IMR-90 (cell line): ENCODE measurements at regions not wholly inside any gene's neighbourhood (a gene's known extent, or its start where the extent isn't known, plus 50 kb on each side); places are given as distances from the start of the nearest gene placed in this dataset.

Experiments
- ATAC-seq: fragments of 200-7000 bp; cut with Tn5 transposase; 2 replicates; pipeline ENCODE4 v1.9.1; 2020; ENCODE audit warnings: low read depth, mild to moderate bottlenecking, moderate library complexity
- BruUV-seq: library from RNA; stranded (reverse); fragments of 400-500 nt; replicated peaks from 2 replicates; lab custom pipeline; 2021; lab: Mats Ljungman, UMichigan
- CTCF ChIA-PET: fragments of 300-600 bp; formaldehyde crosslinking; extraction: SDS; loops from one replicate; lab custom pipeline; 2021; ENCODE audit warnings: antibody characterized with exemption; lab: Yijun Ruan, JAX
- POLR2A ChIA-PET: fragments of 300-600 bp; sonication (Branson Sonifier 250); formaldehyde crosslinking; loops from one replicate; lab custom pipeline; 2022; ENCODE audit warnings: antibody characterized with exemption; ENCODE audit not compliant: unreplicated experiment; lab: Charles Lee
- DNase-seq: peaks from one replicate; pipeline ENCODE4 v3.0.0; 2013
- H2AFZ ChIP-seq: replicated peaks from 2 replicates; pipeline ENCODE3; 2013; ENCODE audit warnings: low read length, mild to moderate bottlenecking; ENCODE audit not compliant: poor library complexity
- H2AK5ac ChIP-seq: 2 replicates; pipeline ENCODE4 v1.6.1; 2013; ENCODE audit warnings: low read depth, low read length, inconsistent platforms
- H2AK9ac ChIP-seq: replicated peaks from 2 replicates; pipeline ENCODE3; 2013; ENCODE audit warnings: mild to moderate bottlenecking, low read depth, low read length, moderate library complexity; ENCODE audit not compliant: poor library complexity
- H2BK120ac ChIP-seq: 2 replicates; pipeline ENCODE4 v1.6.1; 2013; ENCODE audit warnings: low read depth, low read length, inconsistent platforms
- H2BK15ac ChIP-seq: 3 replicates; pipeline ENCODE4 v1.6.1; 2013; ENCODE audit warnings: low read depth, low read length, inconsistent platforms
- H2BK20ac ChIP-seq: 2 replicates; pipeline ENCODE4 v1.6.1; 2013; ENCODE audit warnings: low read depth, mild to moderate bottlenecking, inconsistent platforms, low read length, moderate library complexity
- H2BK5ac ChIP-seq: 2 replicates; pipeline ENCODE4 v1.6.1; 2013; ENCODE audit warnings: mild to moderate bottlenecking, low read depth, low read length, inconsistent platforms; ENCODE audit not compliant: poor library complexity, severe bottlenecking
- H3K14ac ChIP-seq: replicated peaks from 2 replicates; pipeline ENCODE4 v1.6.1; 2013; ENCODE audit warnings: low read depth, low read length, inconsistent platforms
- H3K18ac ChIP-seq: 2 replicates; pipeline ENCODE4 v1.6.1; 2013; ENCODE audit warnings: low read depth, low read length, control low read depth
- H3K23ac ChIP-seq: 2 replicates; pipeline ENCODE4 v1.6.1; 2013; ENCODE audit warnings: low read depth, low read length, inconsistent platforms
- H3K27ac ChIP-seq: 2 replicates; pipeline ENCODE4 v1.5.1; 2013; ENCODE audit warnings: mild to moderate bottlenecking, control low read depth, low read length; ENCODE audit not compliant: insufficient read depth
- H3K27me3 ChIP-seq: 2 replicates; pipeline ENCODE4 v1.6.1; 2013; ENCODE audit warnings: low read length; ENCODE audit not compliant: control insufficient read depth, insufficient read depth
- H3K36me3 ChIP-seq: 2 replicates; pipeline ENCODE4 v1.6.1; 2013; ENCODE audit warnings: low read length, mixed read lengths; ENCODE audit not compliant: control insufficient read depth, insufficient read depth
- H3K4ac ChIP-seq: 2 replicates; pipeline ENCODE4 v1.6.1; 2013; ENCODE audit warnings: low read depth, low read length, inconsistent platforms
- H3K4me1 ChIP-seq: 2 replicates; pipeline ENCODE4 v1.6.1; 2013; ENCODE audit warnings: low read length, mixed read lengths; ENCODE audit not compliant: control insufficient read depth, insufficient read depth
- H3K4me2 ChIP-seq: 2 replicates; pipeline ENCODE4 v1.6.1; 2013; ENCODE audit warnings: low read depth, mild to moderate bottlenecking, control low read depth, low read length, moderate library complexity
- H3K4me3 ChIP-seq: 2 replicates; pipeline ENCODE4 v1.5.1; 2013; ENCODE audit warnings: low read depth, mild to moderate bottlenecking, control low read depth, low read length, moderate library complexity; ENCODE audit not compliant: insufficient read depth
- H3K56ac ChIP-seq: 2 replicates; pipeline ENCODE4 v1.6.1; 2013; ENCODE audit warnings: low read length, inconsistent platforms; ENCODE audit not compliant: insufficient read depth; ENCODE audit errors: extremely low read depth
- H3K79me1 ChIP-seq, 2 experiments: 2 replicates each; pipeline ENCODE4 v1.6.1; 2013; ENCODE audit warnings: low read length in 2 of 2, inconsistent platforms in 1 of 2, low read depth in 1 of 2
- H3K9ac ChIP-seq: 2 replicates; pipeline ENCODE4 v1.6.1; 2013; ENCODE audit warnings: low read depth, low read length, control low read depth
- H3K9me1 ChIP-seq: 2 replicates; pipeline ENCODE4 v1.6.1; 2013; ENCODE audit warnings: low read length, inconsistent platforms; ENCODE audit not compliant: insufficient read depth
- H3K9me3 ChIP-seq: 2 replicates; pipeline ENCODE4 v1.6.1; 2013; ENCODE audit warnings: low read length; ENCODE audit not compliant: control insufficient read depth, insufficient read depth
- H4K20me1 ChIP-seq: 2 replicates; pipeline ENCODE4 v1.6.1; 2013; ENCODE audit warnings: low read length, inconsistent platforms; ENCODE audit not compliant: insufficient read depth
- H4K5ac ChIP-seq: 2 replicates; pipeline ENCODE4 v1.6.1; 2013; ENCODE audit warnings: mild to moderate bottlenecking, low read depth, low read length, control low read depth
- H4K8ac ChIP-seq, 2 experiments: 2 replicates each; pipeline ENCODE4 v1.6.1; 2013; ENCODE audit warnings: low read depth in 2 of 2, low read length in 2 of 2, control low read depth in 1 of 2, inconsistent platforms in 1 of 2
- H4K91ac ChIP-seq: 2 replicates; pipeline ENCODE4 v1.6.1; 2013; ENCODE audit warnings: low read depth, low read length, inconsistent platforms; ENCODE audit not compliant: insufficient read depth
- BHLHE40 ChIP-seq: fragments of 150-350 bp; IDR thresholded peaks from 2 replicates; pipeline ENCODE4 v1.6.1; 2016; ENCODE audit warnings: mild to moderate bottlenecking, low read depth, low read length
- CEBPB ChIP-seq: IDR thresholded peaks from 2 replicates; pipeline ENCODE4 v1.6.1; 2012; ENCODE audit warnings: low read depth, low read length, improper control_type of control experiment
- CHD1 ChIP-seq: IDR thresholded peaks from 2 replicates; pipeline ENCODE4 v1.6.1; 2012; ENCODE audit warnings: low read depth, low read length, improper control_type of control experiment
- ELK1 ChIP-seq: fragments of 150-350 bp; IDR thresholded peaks from 2 replicates; pipeline ENCODE4 v1.6.1; 2016; ENCODE audit warnings: low read depth, mild to moderate bottlenecking, low read length, moderate library complexity, borderline replicate concordance
- MAFK ChIP-seq: IDR thresholded peaks from 2 replicates; pipeline ENCODE4 v1.6.1; 2012; ENCODE audit warnings: low read depth, low read length, improper control_type of control experiment
- MXI1 ChIP-seq: IDR thresholded peaks from 2 replicates; pipeline ENCODE4 v1.6.1; 2012; ENCODE audit warnings: low read depth, mild to moderate bottlenecking, low read length, moderate library complexity, borderline replicate concordance
- NFE2L2 ChIP-seq: fragments of 150-350 bp; IDR thresholded peaks from 2 replicates; pipeline ENCODE4 v1.6.1; 2016; ENCODE audit warnings: low read depth, mild to moderate bottlenecking, low read length
- POLR2A ChIP-seq: IDR thresholded peaks from 2 replicates; pipeline ENCODE4 v1.6.1; 2012; ENCODE audit warnings: mild to moderate bottlenecking, low read depth, low read length
- RAD21 ChIP-seq: IDR thresholded peaks from 2 replicates; pipeline ENCODE4 v1.6.1; 2012; ENCODE audit warnings: low read length, improper control_type of control experiment
- RFX5 ChIP-seq: IDR thresholded peaks from 2 replicates; pipeline ENCODE4 v1.8.0; 2012; ENCODE audit warnings: low read depth, mild to moderate bottlenecking, low read length, moderate library complexity
- SMC3 ChIP-seq: fragments of 150-350 bp; IDR thresholded peaks from 2 replicates; pipeline ENCODE4 v1.6.1; 2016; ENCODE audit warnings: low read depth, mild to moderate bottlenecking, antibody characterized with exemption, low read length, moderate library complexity
- USF2 ChIP-seq: fragments of 150-350 bp; IDR thresholded peaks from 2 replicates; pipeline ENCODE4 v1.6.1; 2017; ENCODE audit warnings: mild to moderate bottlenecking, antibody characterized with exemption, low read length, low read depth
- WGBS, 2 experiments: methylation state at CpG; one replicate each; pipeline versions ENCODE4 v1.1.5 to v1.1.7; 2013; ENCODE audit warnings: missing lambda C conversion rate in 2 of 2; ENCODE audit not compliant: insufficient read length in 1 of 2; ENCODE audit errors: extremely low coverage in 2 of 2; 5-methylcytosine and 5-hydroxymethylcytosine counted together
- dilution Hi-C: fragments of 300-500 bp; cut with HindIII; formaldehyde crosslinking; loops from one replicate; pipeline ENCODE4 v1.14.3; 2018; ENCODE audit warnings: low sequenced_read_pairs; ENCODE audit not compliant: unreplicated experiment
- in situ Hi-C: fragments of 300-500 bp; cut with MboI; formaldehyde crosslinking; loops from 3 replicates; pipeline ENCODE4 v1.14.3; 2019; ENCODE audit warnings: low sequenced_read_pairs, inconsistent platforms, mixed read lengths
- intact Hi-C: fragments of 100-400 bp; cut with micrococcal nuclease; formaldehyde crosslinking; loops from 2 replicates; pipeline ENCODE4 v1.10.0; 2022
- TF ChIP-seq, protein P1 (sequence below): conservative IDR thresholded peaks from 2 replicates; pipeline ENCODE4 v1.5.1; 2012; ENCODE audit warnings: mild to moderate bottlenecking, low read depth, low read length, improper control_type of control experiment

- H4K20me1 ChIP-seq = no peaks in the 10 kb centered on the region
- no peaks in the 10 kb centered on the region; the same call in 1 of the 2 replicates for H3K9me3 ChIP-seq
- H2BK5ac ChIP-seq = no peak overlapping the region
- no peak overlapping the region for H4K8ac ChIP-seq
- no peaks in the 10 kb centered on the region for H3K79me1 ChIP-seq
- no peak overlapping the region for H3K14ac ChIP-seq
- no peak overlapping the region for H3K23ac ChIP-seq
- WGBS, 2 experiments = 85% methylated on average over 3 of the region's 17 CpGs; no CpG with 5 or more reads in 1 of the 2 experiments
- H2BK20ac ChIP-seq = peak overlapping the region; percentile 24
- no peak overlapping the region for H3K4me3 ChIP-seq
- peak overlapping the region; percentile 43; the same call in 1 of the 2 replicates for H2BK120ac ChIP-seq
- no peak overlapping the region for H2AK9ac ChIP-seq
- peak overlapping the region; percentile 33 for H2AFZ ChIP-seq
- in situ Hi-C loops (no loop called here), dilution Hi-C loops (no loop called here), intact Hi-C loops (loop anchor here (10.0 kb wide), 2 partner anchors 238 to 958 kb away; no protein-coding TSS in a partner anchor)
- no peak overlapping the region for H3K9ac ChIP-seq
- ChIA-PET POLR2A (no interaction called here), CTCF (no interaction called here)
- no peak overlapping the region for H2AK5ac ChIP-seq
- H3K27ac ChIP-seq = no peak overlapping the region
- DNase-seq = no peak
- no peak overlapping the region for H4K91ac ChIP-seq
- no peak overlapping the region for H3K56ac ChIP-seq
- TF ChIP-seq MXI1 (no peak), BHLHE40 (no peak), POLR2A (no peak), CEBPB (no peak), USF2 (no peak), ELK1 (no peak), RAD21 (no peak), RFX5 (no peak), NFE2L2 (no peak), SMC3 (no peak), MAFK (no peak), CHD1 (no peak)
- TF ChIP-seq, protein P1, sequence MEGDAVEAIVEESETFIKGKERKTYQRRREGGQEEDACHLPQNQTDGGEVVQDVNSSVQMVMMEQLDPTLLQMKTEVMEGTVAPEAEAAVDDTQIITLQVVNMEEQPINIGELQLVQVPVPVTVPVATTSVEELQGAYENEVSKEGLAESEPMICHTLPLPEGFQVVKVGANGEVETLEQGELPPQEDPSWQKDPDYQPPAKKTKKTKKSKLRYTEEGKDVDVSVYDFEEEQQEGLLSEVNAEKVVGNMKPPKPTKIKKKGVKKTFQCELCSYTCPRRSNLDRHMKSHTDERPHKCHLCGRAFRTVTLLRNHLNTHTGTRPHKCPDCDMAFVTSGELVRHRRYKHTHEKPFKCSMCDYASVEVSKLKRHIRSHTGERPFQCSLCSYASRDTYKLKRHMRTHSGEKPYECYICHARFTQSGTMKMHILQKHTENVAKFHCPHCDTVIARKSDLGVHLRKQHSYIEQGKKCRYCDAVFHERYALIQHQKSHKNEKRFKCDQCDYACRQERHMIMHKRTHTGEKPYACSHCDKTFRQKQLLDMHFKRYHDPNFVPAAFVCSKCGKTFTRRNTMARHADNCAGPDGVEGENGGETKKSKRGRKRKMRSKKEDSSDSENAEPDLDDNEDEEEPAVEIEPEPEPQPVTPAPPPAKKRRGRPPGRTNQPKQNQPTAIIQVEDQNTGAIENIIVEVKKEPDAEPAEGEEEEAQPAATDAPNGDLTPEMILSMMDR = no peak
- BruUV-seq = no TSS peak
- no peak overlapping the region for H3K4me2 ChIP-seq
- H3K18ac ChIP-seq = no peak overlapping the region
- no peak overlapping the region for H4K5ac ChIP-seq
- ATAC-seq = no peak
- no peaks in the 10 kb centered on the region for H3K36me3 ChIP-seq
- no peaks in the 10 kb centered on the region for H3K27me3 ChIP-seq
- H2BK15ac ChIP-seq = no peak overlapping the region; the same call in 2 of the 3 replicates
- no peaks in the 10 kb centered on the region for H3K4me1 ChIP-seq
- no peak overlapping the region for H3K4ac ChIP-seq
- H3K9me1 ChIP-seq = no peaks in the 10 kb centered on the region
Measured at GRCh38 chr18:68172842-68173549, 541.9 kb downstream of the TMX3 start.
